AG04450 (cell line): ENCODE measurements at regions not wholly inside any gene's neighbourhood (a gene's known extent, or its start where the extent isn't known, plus 50 kb on each side); places are given as distances from the start of the nearest gene placed in this dataset.

ENCODE experiments used
- CTCF ChIA-PET: fragments of 300-600, 350-600 bp; formaldehyde crosslinking; extraction: SDS; loops from one replicate; lab custom pipeline; 2022; ENCODE audit warnings: antibody characterized with exemption, inconsistent platforms; lab: Charles Lee
- POLR2A ChIA-PET: fragments of 350-600 bp; formaldehyde crosslinking; extraction: SDS; loops from one replicate; lab custom pipeline; 2021; ENCODE audit warnings: antibody characterized with exemption, inconsistent platforms; lab: Yijun Ruan, JAX
- DNase-seq: peaks from one replicate; pipeline ENCODE4 v3.0.0-alpha.2; 2011; ENCODE audit warnings: low read depth, low spot score
- H3K27ac ChIP-seq: one replicate; pipeline ENCODE4 v1.5.1; 2012; ENCODE audit warnings: low read depth, low read length, control low read depth
- H3K27me3 ChIP-seq: one replicate; pipeline ENCODE4 v1.6.0; 2012; ENCODE audit warnings: low read length; ENCODE audit not compliant: control insufficient read depth, insufficient read depth
- H3K4me3 ChIP-seq: 2 replicates; pipeline ENCODE4 v1.5.1; 2011; ENCODE audit warnings: mild to moderate bottlenecking, low read depth, low read length, control low read depth
- H3K9me3 ChIP-seq: 2 replicates; pipeline ENCODE4 v1.5.1; 2012; ENCODE audit warnings: low read length; ENCODE audit not compliant: control insufficient read depth, insufficient read depth
- TF ChIP-seq, protein P1 (sequence below): IDR thresholded peaks from 2 replicates; pipeline ENCODE4 v1.5.1; 2011; ENCODE audit warnings: low read depth, low read length, control low read depth, inconsistent platforms

DNA sequence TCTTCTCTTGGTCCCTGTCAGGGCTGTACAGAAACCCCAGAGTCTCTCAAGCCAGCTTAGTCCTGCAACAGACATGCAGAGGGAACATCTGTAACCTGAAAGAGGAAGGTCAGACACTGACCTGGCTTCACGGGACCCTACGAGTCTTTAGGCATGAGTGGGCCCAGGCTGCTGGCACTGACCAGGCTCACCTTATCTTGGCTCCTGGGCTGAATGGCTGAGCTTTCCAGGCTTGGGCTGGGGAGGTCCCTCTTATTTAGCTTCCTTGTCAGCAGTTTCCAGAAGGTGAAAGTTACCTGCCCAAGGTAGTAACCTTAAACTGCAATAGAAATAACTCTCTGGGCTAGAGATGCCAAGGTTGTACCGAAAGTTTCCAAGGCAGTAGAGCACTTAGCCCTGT lies 58.4 kb upstream of the FUT8 start:
- no peak overlapping the region for H3K4me3 ChIP-seq
- TF ChIP-seq, protein P1, sequence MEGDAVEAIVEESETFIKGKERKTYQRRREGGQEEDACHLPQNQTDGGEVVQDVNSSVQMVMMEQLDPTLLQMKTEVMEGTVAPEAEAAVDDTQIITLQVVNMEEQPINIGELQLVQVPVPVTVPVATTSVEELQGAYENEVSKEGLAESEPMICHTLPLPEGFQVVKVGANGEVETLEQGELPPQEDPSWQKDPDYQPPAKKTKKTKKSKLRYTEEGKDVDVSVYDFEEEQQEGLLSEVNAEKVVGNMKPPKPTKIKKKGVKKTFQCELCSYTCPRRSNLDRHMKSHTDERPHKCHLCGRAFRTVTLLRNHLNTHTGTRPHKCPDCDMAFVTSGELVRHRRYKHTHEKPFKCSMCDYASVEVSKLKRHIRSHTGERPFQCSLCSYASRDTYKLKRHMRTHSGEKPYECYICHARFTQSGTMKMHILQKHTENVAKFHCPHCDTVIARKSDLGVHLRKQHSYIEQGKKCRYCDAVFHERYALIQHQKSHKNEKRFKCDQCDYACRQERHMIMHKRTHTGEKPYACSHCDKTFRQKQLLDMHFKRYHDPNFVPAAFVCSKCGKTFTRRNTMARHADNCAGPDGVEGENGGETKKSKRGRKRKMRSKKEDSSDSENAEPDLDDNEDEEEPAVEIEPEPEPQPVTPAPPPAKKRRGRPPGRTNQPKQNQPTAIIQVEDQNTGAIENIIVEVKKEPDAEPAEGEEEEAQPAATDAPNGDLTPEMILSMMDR = no peak
- POLR2A ChIA-PET = interaction anchor here (0.6 to 1.4 kb wide), 2 partner anchors 13 to 57 kb away, joined by 3 read pairs; no protein-coding TSS in a partner anchor
- no peak for DNase-seq
- CTCF ChIA-PET = interaction anchor here (0.5 kb wide), 1 partner anchor 9 kb away, joined by 4 read pairs; no protein-coding TSS in a partner anchor
- no peaks in the 10 kb centered on the region for H3K27me3 ChIP-seq
- no peaks in the 10 kb centered on the region for H3K9me3 ChIP-seq
- H3K27ac ChIP-seq = no peak overlapping the region

DNA sequence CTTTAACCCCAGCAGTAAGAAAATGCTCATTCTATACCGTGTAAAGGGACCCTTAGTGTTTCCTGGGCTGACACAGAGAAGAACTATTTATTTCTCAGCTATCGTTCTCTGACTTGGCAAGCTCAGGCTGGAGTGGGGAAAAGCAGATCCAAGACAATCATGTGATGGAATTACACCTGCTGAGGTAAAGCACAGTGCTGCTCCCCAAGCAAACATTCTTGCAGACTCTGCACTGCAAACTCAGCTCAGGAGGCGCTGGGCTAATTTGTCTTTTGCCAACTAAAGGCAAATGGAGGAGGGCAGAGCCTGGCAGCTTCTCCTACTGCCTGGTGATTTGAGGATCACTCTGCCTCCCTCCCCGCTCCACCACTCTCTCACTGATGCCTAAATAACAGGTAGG lies 57.8 kb upstream of the FUT8 start:
- TF ChIP-seq, protein P1 = no peak
- no peak overlapping the region for H3K27ac ChIP-seq
- no peak for DNase-seq
- POLR2A ChIA-PET = interaction anchor here (1.4 kb wide), 1 partner anchor 57 kb away, joined by 3 read pairs; no protein-coding TSS in a partner anchor
- H3K4me3 ChIP-seq = no peak overlapping the region
- H3K9me3 ChIP-seq = no peaks in the 10 kb centered on the region
- no peaks in the 10 kb centered on the region for H3K27me3 ChIP-seq
- CTCF ChIA-PET = no interaction called here

DNA sequence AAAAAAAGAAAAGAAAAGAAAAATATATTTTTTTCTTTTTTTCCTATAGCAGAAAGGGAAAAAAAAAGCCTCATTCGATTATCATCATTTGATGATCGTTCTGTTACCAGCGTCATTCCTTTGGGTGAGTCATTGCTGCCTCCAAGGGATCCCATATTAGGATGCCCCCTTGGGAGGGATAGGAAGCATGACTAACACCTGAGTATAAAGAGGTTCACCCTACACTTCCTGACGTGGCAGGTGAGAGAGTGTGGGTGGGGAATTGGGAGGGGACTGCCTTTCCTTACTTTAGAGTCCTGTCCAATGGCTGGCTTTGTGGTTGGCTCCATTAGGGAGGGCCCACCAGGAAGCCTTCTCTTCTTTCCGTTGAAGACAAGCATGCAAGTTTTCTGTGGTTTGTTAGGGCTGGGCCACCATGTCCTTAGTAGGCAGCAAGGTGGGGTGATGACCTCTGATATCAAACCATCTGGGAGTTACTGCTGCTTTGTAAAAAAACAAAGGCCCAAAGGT lies 56.1 kb upstream of the FUT8 start:
- peak; percentile 53 for DNase-seq
- H3K27me3 ChIP-seq = no peaks in the 10 kb centered on the region
- TF ChIP-seq, protein P1 = no peak
- H3K4me3 ChIP-seq = no peak overlapping the region
- ChIA-PET POLR2A (no interaction called here), CTCF (no interaction called here)
- no peak overlapping the region for H3K27ac ChIP-seq
- H3K9me3 ChIP-seq = no peaks in the 10 kb centered on the region

DNA sequence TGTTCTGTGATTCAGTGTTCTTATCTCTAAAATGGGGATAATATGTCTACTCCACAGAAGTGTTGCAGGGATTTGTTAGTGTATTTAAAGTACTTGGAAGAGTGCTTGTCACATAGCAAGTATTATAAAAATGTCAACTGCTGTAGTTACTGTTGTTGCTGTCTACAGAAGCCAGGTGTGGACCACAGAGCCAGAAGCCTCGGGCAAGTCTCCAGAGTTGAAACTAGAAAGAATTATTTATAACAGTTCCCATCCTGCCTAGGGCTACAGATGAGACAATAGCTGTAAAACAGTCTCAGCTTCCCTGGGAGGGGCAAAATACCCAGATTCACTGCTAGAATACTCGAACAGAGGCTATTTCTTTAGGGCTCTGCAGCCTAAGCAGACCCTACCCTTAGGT lies 55.4 kb upstream of the FUT8 start:
- H3K9me3 ChIP-seq = no peaks in the 10 kb centered on the region
- no peak overlapping the region for H3K4me3 ChIP-seq
- ChIA-PET CTCF (no interaction called here), POLR2A (no interaction called here)
- DNase-seq = no peak
- H3K27ac ChIP-seq = no peak overlapping the region
- H3K27me3 ChIP-seq = no peaks in the 10 kb centered on the region
- TF ChIP-seq, protein P1 = no peak

DNA sequence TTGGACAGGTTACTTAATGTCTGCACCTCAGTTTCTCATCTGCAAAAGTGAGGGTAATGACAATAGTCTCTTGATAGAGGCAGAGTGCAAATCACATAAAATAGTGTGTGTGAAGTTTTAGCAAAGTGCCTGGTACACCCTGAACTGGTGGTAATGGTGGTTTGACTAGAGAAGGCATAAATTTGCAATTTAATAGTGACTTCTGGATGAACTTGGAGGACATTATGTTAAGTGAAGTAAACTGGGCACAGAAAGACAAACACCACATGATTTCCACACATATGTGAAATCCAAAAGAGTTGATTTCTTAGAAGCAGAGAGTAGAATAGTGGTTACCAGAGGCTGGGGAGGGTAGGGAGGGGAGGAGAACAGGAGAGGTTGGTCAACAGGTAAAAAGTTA lies 54.8 kb upstream of the FUT8 start:
- DNase-seq = no peak
- no peak overlapping the region for H3K4me3 ChIP-seq
- POLR2A ChIA-PET = no interaction called here
- H3K27me3 ChIP-seq = no peaks in the 10 kb centered on the region
- TF ChIP-seq, protein P1 = no peak
- no peak overlapping the region for H3K27ac ChIP-seq
- H3K9me3 ChIP-seq = no peaks in the 10 kb centered on the region
- CTCF ChIA-PET = no interaction called here
